ENCODE measurements at regions not wholly inside any gene's neighbourhood (a gene's known extent, or its start where the extent isn't known, plus 50 kb on each side); places are given as distances from the start of the nearest gene placed in this dataset.

- Histone ChIP-seq H3K27ac (ENCODE audit: low read length) (no peak overlapping the region), H3K36me3 (ENCODE audit: control insufficient read depth, insufficient read depth, low read length) (no peaks in the 10 kb centered on the region), H3K4me3 (ENCODE audit: low read length) (no peak overlapping the region), H3K27me3 (ENCODE audit: control insufficient read depth, insufficient read depth, low read length) (no peaks in the 10 kb centered on the region), H3K4me1 (ENCODE audit: control insufficient read depth, insufficient read depth, low read length) (no peaks in the 10 kb centered on the region), H3K9me3 (replicated peaks; ENCODE audit: control insufficient read depth, low read depth, low read length) (no peaks in the 10 kb centered on the region)
- DNase-seq, result no peak
- WGBS (ENCODE audit: insufficient coverage), result no CpG with 5 or more reads among the region's 4 CpGs
Measured at GRCh38 chr6:1136827-1137226, 175.1 kb upstream of the FOXQ1 start.

- H3K27ac ChIP-seq (ENCODE audit: low read length), result no peak overlapping the region
- peak; percentile 52 for DNase-seq
- H3K4me1 ChIP-seq (ENCODE audit: control insufficient read depth, insufficient read depth, low read length), result peaks cover 3% of the 10 kb centered on the region
- no peaks in the 10 kb centered on the region for H3K27me3 ChIP-seq (ENCODE audit: control insufficient read depth, insufficient read depth, low read length)
- H3K4me3 ChIP-seq (ENCODE audit: low read length), result no peak overlapping the region
- no peaks in the 10 kb centered on the region for H3K36me3 ChIP-seq (ENCODE audit: control insufficient read depth, insufficient read depth, low read length)
- H3K9me3 ChIP-seq (replicated peaks; ENCODE audit: control insufficient read depth, low read depth, low read length), result no peaks in the 10 kb centered on the region
- 51% methylated on average over 5 of the region's 10 CpGs for WGBS (ENCODE audit: insufficient coverage)
Measured at GRCh38 chr6:1136415-1136774, 175.5 kb upstream of the FOXQ1 start.

- Histone ChIP-seq H3K9me3 (replicated peaks; ENCODE audit: control insufficient read depth, low read depth, low read length) (no peaks in the 10 kb centered on the region), H3K27ac (ENCODE audit: low read length) (no peak overlapping the region), H3K4me3 (ENCODE audit: low read length) (no peak overlapping the region), H3K27me3 (ENCODE audit: control insufficient read depth, insufficient read depth, low read length) (no peaks in the 10 kb centered on the region), H3K4me1 (ENCODE audit: control insufficient read depth, insufficient read depth, low read length) (peaks cover 8% of the 10 kb centered on the region), H3K36me3 (ENCODE audit: control insufficient read depth, insufficient read depth, low read length) (no peaks in the 10 kb centered on the region)
- no peak for DNase-seq
- WGBS (ENCODE audit: insufficient coverage), result 73% methylated on average over 5 of the region's 7 CpGs
Measured at GRCh38 chr6:1135726-1136414, 176.0 kb upstream of the FOXQ1 start.

- Histone ChIP-seq H3K27me3 (ENCODE audit: control insufficient read depth, insufficient read depth, low read length) (no peaks in the 10 kb centered on the region), H3K9me3 (replicated peaks; ENCODE audit: control insufficient read depth, low read depth, low read length) (no peaks in the 10 kb centered on the region), H3K4me3 (ENCODE audit: low read length) (no peak overlapping the region), H3K27ac (ENCODE audit: low read length) (peak overlapping the region; percentile 62), H3K4me1 (ENCODE audit: control insufficient read depth, insufficient read depth, low read length) (peaks cover 26% of the 10 kb centered on the region), H3K36me3 (ENCODE audit: control insufficient read depth, insufficient read depth, low read length) (no peaks in the 10 kb centered on the region)
- DNase-seq, result peak; percentile 55
- whole genome bisulfite sequencing (ENCODE audit: insufficient coverage), result 41% methylated on average over 8 of the region's 9 CpGs
Measured at GRCh38 chr6:1131285-1132079, 180.4 kb upstream of the FOXQ1 start.

- no peaks in the 10 kb centered on the region for H3K27me3 ChIP-seq (ENCODE audit: control insufficient read depth, insufficient read depth, low read length)
- peak; percentile 74 for DNase-seq
- no peaks in the 10 kb centered on the region for H3K9me3 ChIP-seq (replicated peaks; ENCODE audit: control insufficient read depth, low read depth, low read length)
- WGBS (ENCODE audit: insufficient coverage), result 38% methylated on average over 6 of the region's 7 CpGs
- H3K36me3 ChIP-seq (ENCODE audit: control insufficient read depth, insufficient read depth, low read length), result no peaks in the 10 kb centered on the region
- peak overlapping the region; percentile 47 for H3K27ac ChIP-seq (ENCODE audit: low read length)
- peaks cover 26% of the 10 kb centered on the region for H3K4me1 ChIP-seq (ENCODE audit: control insufficient read depth, insufficient read depth, low read length)
- H3K4me3 ChIP-seq (ENCODE audit: low read length), result no peak overlapping the region
Measured at GRCh38 chr6:1130709-1131108, 181.2 kb upstream of the FOXQ1 start.

- Histone ChIP-seq H3K4me1 (ENCODE audit: control insufficient read depth, insufficient read depth, low read length) (peaks cover 26% of the 10 kb centered on the region), H3K27me3 (ENCODE audit: control insufficient read depth, insufficient read depth, low read length) (no peaks in the 10 kb centered on the region), H3K9me3 (replicated peaks; ENCODE audit: control insufficient read depth, low read depth, low read length) (no peaks in the 10 kb centered on the region), H3K36me3 (ENCODE audit: control insufficient read depth, insufficient read depth, low read length) (no peaks in the 10 kb centered on the region), H3K4me3 (ENCODE audit: low read length) (no peak overlapping the region), H3K27ac (ENCODE audit: low read length) (peak overlapping the region; percentile 42)
- DNase-seq, result peak; percentile 95
- 21% methylated on average over 4 of the region's 8 CpGs for WGBS (ENCODE audit: insufficient coverage)
Measured at GRCh38 chr6:1129131-1129530, 182.8 kb upstream of the FOXQ1 start.

- H3K27ac ChIP-seq (ENCODE audit: low read length), result no peak overlapping the region
Measured at GRCh38 chr6:1127597-1128288, 184.2 kb upstream of the FOXQ1 start.

GRCh38 chr6:1127129-1127528 lies 184.8 kb upstream of the FOXQ1 start:
- Histone ChIP-seq H3K9me3 (replicated peaks; ENCODE audit: control insufficient read depth, low read depth, low read length) (no peaks in the 10 kb centered on the region), H3K27me3 (ENCODE audit: control insufficient read depth, insufficient read depth, low read length) (no peaks in the 10 kb centered on the region), H3K4me1 (ENCODE audit: control insufficient read depth, insufficient read depth, low read length) (peaks cover 26% of the 10 kb centered on the region), H3K4me3 (ENCODE audit: low read length) (no peak overlapping the region), H3K27ac (ENCODE audit: low read length) (no peak overlapping the region), H3K36me3 (ENCODE audit: control insufficient read depth, insufficient read depth, low read length) (no peaks in the 10 kb centered on the region)
- no peak for DNase-seq
- WGBS (ENCODE audit: insufficient coverage), result 100% methylated on average over 8 of the region's 9 CpGs

More at GRCh38 chr6:1127597-1128288, 184.2 kb upstream of the FOXQ1 start:
- H3K4me3 ChIP-seq (ENCODE audit: low read length), result no peak overlapping the region
- no peak for DNase-seq
- 80% methylated on average over 12 of the region's 12 CpGs for WGBS (ENCODE audit: insufficient coverage)
- no peaks in the 10 kb centered on the region for H3K36me3 ChIP-seq (ENCODE audit: control insufficient read depth, insufficient read depth, low read length)
- no peaks in the 10 kb centered on the region for H3K27me3 ChIP-seq (ENCODE audit: control insufficient read depth, insufficient read depth, low read length)
- H3K4me1 ChIP-seq (ENCODE audit: control insufficient read depth, insufficient read depth, low read length), result peaks cover 26% of the 10 kb centered on the region
- no peaks in the 10 kb centered on the region for H3K9me3 ChIP-seq (replicated peaks; ENCODE audit: control insufficient read depth, low read depth, low read length)

GRCh38 chr6:1126036-1126435 lies 185.9 kb upstream of the FOXQ1 start:
- H3K4me3 ChIP-seq (ENCODE audit: low read length), result no peak overlapping the region
- peaks cover 19% of the 10 kb centered on the region for H3K4me1 ChIP-seq (ENCODE audit: control insufficient read depth, insufficient read depth, low read length)
- H3K27ac ChIP-seq (ENCODE audit: low read length), result no peak overlapping the region
- H3K27me3 ChIP-seq (ENCODE audit: control insufficient read depth, insufficient read depth, low read length), result no peaks in the 10 kb centered on the region
- no peaks in the 10 kb centered on the region for H3K9me3 ChIP-seq (replicated peaks; ENCODE audit: control insufficient read depth, low read depth, low read length)
- H3K36me3 ChIP-seq (ENCODE audit: control insufficient read depth, insufficient read depth, low read length), result no peaks in the 10 kb centered on the region
- WGBS (ENCODE audit: insufficient coverage), result 88% methylated on average over 5 of the region's 7 CpGs
- no peak for DNase-seq

- Histone ChIP-seq H3K4me3 (ENCODE audit: low read length) (no peak overlapping the region), H3K27ac (ENCODE audit: low read length) (no peak overlapping the region), H3K27me3 (ENCODE audit: control insufficient read depth, insufficient read depth, low read length) (no peaks in the 10 kb centered on the region), H3K36me3 (ENCODE audit: control insufficient read depth, insufficient read depth, low read length) (no peaks in the 10 kb centered on the region), H3K4me1 (ENCODE audit: control insufficient read depth, insufficient read depth, low read length) (peaks cover 13% of the 10 kb centered on the region), H3K9me3 (replicated peaks; ENCODE audit: control insufficient read depth, low read depth, low read length) (no peaks in the 10 kb centered on the region)
- no peak for DNase-seq
- WGBS (ENCODE audit: insufficient coverage), result 77% methylated on average over 6 of the region's 8 CpGs
Measured at GRCh38 chr6:1125297-1125696, 186.6 kb upstream of the FOXQ1 start.
